GM18870 (cell line): ENCODE measurements at regions not wholly inside any gene's neighbourhood (a gene's known extent, or its start where the extent isn't known, plus 50 kb on each side); places are given as distances from the start of the nearest gene placed in this dataset.

Experiments used
- ATAC-seq: cut with Tn5 transposase; IDR thresholded peaks from one replicate; pipeline ENCODE4 v1.9.1; 2021; ENCODE audit warnings: moderate library complexity; ENCODE audit not compliant: unreplicated experiment

GRCh38 chr1:234870020-234870981 lies 258.3 kb downstream of the TOMM20 start:
- no peak for ATAC-seq

GRCh38 chr1:234869182-234870019 lies 259.2 kb downstream of the TOMM20 start:
- no peak for ATAC-seq

- ATAC-seq: no peak
These were observed 258.5 kb upstream of the IRF2BP2 start for GRCh38 chr1:234868296-234869147.

- ATAC-seq: no peak
These were observed 256.3 kb upstream of the IRF2BP2 start for GRCh38 chr1:234866007-234866866.

- no peak for ATAC-seq
These were observed 255.4 kb upstream of the IRF2BP2 start for GRCh38 chr1:234865171-234866006.

- ATAC-seq: no peak
These were observed 254.1 kb upstream of the IRF2BP2 start for GRCh38 chr1:234864116-234864515.

- no peak for ATAC-seq
These were observed 253.6 kb upstream of the IRF2BP2 start for GRCh38 chr1:234863551-234863971.

- ATAC-seq: no peak
These were observed 253.1 kb upstream of the IRF2BP2 start for GRCh38 chr1:234862944-234863515.

GRCh38 chr1:234862360-234862943 lies 252.5 kb upstream of the IRF2BP2 start:
- ATAC-seq: no peak

- ATAC-seq: no peak
These were observed 251.8 kb upstream of the IRF2BP2 start for GRCh38 chr1:234861761-234862160.

- ATAC-seq: no peak
These were observed 251.1 kb upstream of the IRF2BP2 start for GRCh38 chr1:234861024-234861620.

GRCh38 chr1:234858722-234859121 lies 248.7 kb upstream of the IRF2BP2 start:
- no peak for ATAC-seq

- no peak for ATAC-seq
These were observed 246.9 kb upstream of the IRF2BP2 start for GRCh38 chr1:234856845-234857245.

GRCh38 chr1:234855851-234856250 lies 245.9 kb upstream of the IRF2BP2 start:
- ATAC-seq: no peak

- no peak for ATAC-seq
These were observed 244.7 kb upstream of the IRF2BP2 start for GRCh38 chr1:234854645-234855039.

- ATAC-seq: no peak
These were observed 244.1 kb upstream of the IRF2BP2 start for GRCh38 chr1:234853906-234854644.

- no peak for ATAC-seq
These were observed 242.7 kb upstream of the IRF2BP2 start for GRCh38 chr1:234852659-234853058.
